Stomach (tissue), 4 donors: ENCODE measurements at regions not wholly inside any gene's neighbourhood (a gene's known extent, or its start where the extent isn't known, plus 50 kb on each side); places are given as distances from the start of the nearest gene placed in this dataset.

Experiments used
- POLR2A ChIP-seq, 4 donors: fragments of 450-650 bp; IDR thresholded peaks; one replicate each; pipeline ENCODE4 v1.6.1; 2016; ENCODE audit warnings: antibody characterized with exemption in 4 of 4, control low read depth in 2 of 4, mild to moderate bottlenecking in 1 of 4, moderate library complexity in 1 of 4
- POLR2AphosphoS5 ChIP-seq, 3 donors: sonication (generic); formaldehyde crosslinking; IDR thresholded peaks; one replicate each; pipeline ENCODE4 v1.6.1; 2016; ENCODE audit warnings: antibody characterized with exemption in 3 of 3
- TF ChIP-seq, protein P1 (sequence below), 7 experiments: fragments of 450-650 bp in 4 of 7; fragments of 200-600 bp in 3 of 7; sonication (generic) in 3 of 7; IDR thresholded peaks; one replicate each; pipeline ENCODE4 v1.5.1; 2016 to 2019; ENCODE audit warnings: antibody characterized with exemption in 7 of 7, control low read depth in 2 of 7, mild to moderate bottlenecking in 1 of 7

DNA sequence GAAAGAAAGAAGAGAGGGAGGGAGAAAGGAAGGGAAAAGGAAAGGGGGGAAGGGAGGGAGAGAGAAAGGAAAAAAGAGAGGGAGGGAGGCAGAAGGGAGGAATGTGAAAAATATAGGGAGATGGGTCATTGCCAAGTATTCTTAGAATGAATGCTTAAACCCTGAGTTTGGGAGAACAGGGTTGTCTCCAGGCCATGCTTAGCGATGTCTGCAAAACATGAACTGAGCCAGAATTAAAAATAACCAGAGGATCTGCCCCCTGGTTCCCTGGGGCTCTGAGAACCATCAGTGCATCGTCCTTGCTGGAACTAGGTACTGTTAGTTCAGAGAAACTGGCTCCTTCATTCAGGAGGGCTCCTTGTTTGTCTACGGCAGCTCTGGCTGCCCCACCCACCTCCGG, 170.4 kb downstream of the IRX5 start:
- TF ChIP-seq, protein P1, sequence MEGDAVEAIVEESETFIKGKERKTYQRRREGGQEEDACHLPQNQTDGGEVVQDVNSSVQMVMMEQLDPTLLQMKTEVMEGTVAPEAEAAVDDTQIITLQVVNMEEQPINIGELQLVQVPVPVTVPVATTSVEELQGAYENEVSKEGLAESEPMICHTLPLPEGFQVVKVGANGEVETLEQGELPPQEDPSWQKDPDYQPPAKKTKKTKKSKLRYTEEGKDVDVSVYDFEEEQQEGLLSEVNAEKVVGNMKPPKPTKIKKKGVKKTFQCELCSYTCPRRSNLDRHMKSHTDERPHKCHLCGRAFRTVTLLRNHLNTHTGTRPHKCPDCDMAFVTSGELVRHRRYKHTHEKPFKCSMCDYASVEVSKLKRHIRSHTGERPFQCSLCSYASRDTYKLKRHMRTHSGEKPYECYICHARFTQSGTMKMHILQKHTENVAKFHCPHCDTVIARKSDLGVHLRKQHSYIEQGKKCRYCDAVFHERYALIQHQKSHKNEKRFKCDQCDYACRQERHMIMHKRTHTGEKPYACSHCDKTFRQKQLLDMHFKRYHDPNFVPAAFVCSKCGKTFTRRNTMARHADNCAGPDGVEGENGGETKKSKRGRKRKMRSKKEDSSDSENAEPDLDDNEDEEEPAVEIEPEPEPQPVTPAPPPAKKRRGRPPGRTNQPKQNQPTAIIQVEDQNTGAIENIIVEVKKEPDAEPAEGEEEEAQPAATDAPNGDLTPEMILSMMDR (IDR thresholded peaks at IDR 0.05): no peak
- TF ChIP-seq POLR2A (IDR thresholded peaks at IDR 0.05) (no peak), POLR2AphosphoS5 (IDR thresholded peaks at IDR 0.05) (no peak)
